Activated CD4-positive, alpha-beta memory T cell treated with anti-CD3 and anti-CD28 coated beads, Interleukin-2, amount 10 ng/mL, durations not matched to agents 7 days and 5 days (primary cell): ENCODE measurements at regions not wholly inside any gene's neighbourhood (a gene's known extent, or its start where the extent isn't known, plus 50 kb on each side); places are given as distances from the start of the nearest gene placed in this dataset.

Source experiments
- CTCF ChIA-PET: fragments of 350-600 bp; sonication (Branson Sonifier 250); formaldehyde crosslinking; loops from one replicate; lab custom pipeline; 2021; ENCODE audit warnings: antibody characterized with exemption, inconsistent platforms; lab: Charles Lee
- POLR2A ChIA-PET: fragments of 350-600 bp; sonication (Branson Sonifier 250); formaldehyde crosslinking; loops from one replicate; lab custom pipeline; 2021; ENCODE audit warnings: antibody characterized with exemption; lab: Charles Lee
- DNase-seq: peaks from one replicate; pipeline ENCODE4 v3.0.0-alpha.2; 2020
- H3K27ac Mint-ChIP-seq: one replicate; pipeline ENCODE4 v1.8.0; 2021; ENCODE audit warnings: mild to moderate bottlenecking, mixed read lengths
- H3K27me3 Mint-ChIP-seq: one replicate; pipeline ENCODE4 v1.8.0; 2021; ENCODE audit warnings: mixed read lengths
- H3K36me3 Mint-ChIP-seq: one replicate; pipeline ENCODE4 v1.8.0; 2021; ENCODE audit warnings: low read depth, mixed read lengths
- H3K4me1 Mint-ChIP-seq: one replicate; pipeline ENCODE4 v1.8.0; 2021; ENCODE audit warnings: mixed read lengths
- H3K4me3 Mint-ChIP-seq: one replicate; pipeline ENCODE4 v1.8.0; 2021; ENCODE audit warnings: mild to moderate bottlenecking, mixed read lengths
- H3K9me3 Mint-ChIP-seq: one replicate; pipeline ENCODE4 v1.8.0; 2021; ENCODE audit warnings: mixed read lengths

GRCh38 chr3:161444694-161445077 is 51.9 kb upstream of the OTOL1 start:
- H3K36me3 Mint-ChIP-seq: no peaks in the 10 kb centered on the region
- H3K9me3 Mint-ChIP-seq: no peaks in the 10 kb centered on the region
- no peaks in the 10 kb centered on the region for H3K4me1 Mint-ChIP-seq
- DNase-seq: no peak
- H3K27me3 Mint-ChIP-seq: peaks cover 2% of the 10 kb centered on the region
- CTCF ChIA-PET: no interaction called here
- no peak overlapping the region for H3K27ac Mint-ChIP-seq
- H3K4me3 Mint-ChIP-seq: no peak overlapping the region
- POLR2A ChIA-PET: no interaction called here

- Mint-ChIP-seq H3K4me1 (no peaks in the 10 kb centered on the region), H3K27ac (no peak overlapping the region), H3K4me3 (no peak overlapping the region), H3K27me3 (peaks cover 2% of the 10 kb centered on the region), H3K9me3 (no peaks in the 10 kb centered on the region), H3K36me3 (no peaks in the 10 kb centered on the region)
- ChIA-PET POLR2A (no interaction called here), CTCF (no interaction called here)
- no peak for DNase-seq
These were observed 52.5 kb upstream of the OTOL1 start for GRCh38 chr3:161443921-161444693.

- Mint-ChIP-seq H3K36me3 (no peaks in the 10 kb centered on the region), H3K27me3 (peaks cover 15% of the 10 kb centered on the region), H3K9me3 (no peaks in the 10 kb centered on the region), H3K4me3 (no peak overlapping the region), H3K4me1 (no peaks in the 10 kb centered on the region), H3K27ac (no peak overlapping the region)
- ChIA-PET CTCF (interaction anchor here (0.7 to 1.4 kb wide), 2 partner anchors 156 to 1276 kb away, joined by 3 to 4 read pairs; no protein-coding TSS in a partner anchor), POLR2A (no interaction called here)
- no peak for DNase-seq
These were observed 59.0 kb upstream of the SPTSSB start for GRCh38 chr3:161430307-161430706.

- CTCF ChIA-PET: interaction anchor here (1.0 to 2.6 kb wide), 2 partner anchors 152 to 156 kb away, joined by 3 to 9 read pairs; no protein-coding TSS in a partner anchor
These were observed 56.0 kb upstream of the SPTSSB start for GRCh38 chr3:161427347-161427746.

GRCh38 chr3:161426758-161427157 is 55.4 kb upstream of the SPTSSB start:
- H3K9me3 Mint-ChIP-seq: no peaks in the 10 kb centered on the region
- H3K4me1 Mint-ChIP-seq: no peaks in the 10 kb centered on the region
- peaks cover 10% of the 10 kb centered on the region for H3K27me3 Mint-ChIP-seq
- no peak overlapping the region for H3K27ac Mint-ChIP-seq
- DNase-seq: no peak
- ChIA-PET CTCF (interaction anchor here (1.0 to 2.6 kb wide), 2 partner anchors 151 to 156 kb away, joined by 3 to 9 read pairs; no protein-coding TSS in a partner anchor), POLR2A (interaction anchor here (0.7 kb wide), 1 partner anchor 1744 kb away, joined by 3 read pairs; no protein-coding TSS in a partner anchor)
- H3K36me3 Mint-ChIP-seq: no peaks in the 10 kb centered on the region
- H3K4me3 Mint-ChIP-seq: no peak overlapping the region

More at GRCh38 chr3:161427347-161427746, 56.0 kb upstream of the SPTSSB start:
- DNase-seq: no peak
- no peak overlapping the region for H3K4me3 Mint-ChIP-seq
- no peaks in the 10 kb centered on the region for H3K36me3 Mint-ChIP-seq
- H3K27me3 Mint-ChIP-seq: peaks cover 11% of the 10 kb centered on the region
- POLR2A ChIA-PET: interaction anchor here (0.7 kb wide), 1 partner anchor 1745 kb away, joined by 3 read pairs; no protein-coding TSS in a partner anchor
- H3K27ac Mint-ChIP-seq: no peak overlapping the region
- H3K9me3 Mint-ChIP-seq: no peaks in the 10 kb centered on the region
- H3K4me1 Mint-ChIP-seq: no peaks in the 10 kb centered on the region

- ChIA-PET CTCF (interaction anchor here (0.6 to 1.3 kb wide), 3 partner anchors 11 to 150 kb away, joined by 3 read pairs; no protein-coding TSS in a partner anchor), POLR2A (no interaction called here)
- no peak for DNase-seq
- no peak overlapping the region for H3K4me3 Mint-ChIP-seq
- H3K27me3 Mint-ChIP-seq: peaks cover 11% of the 10 kb centered on the region
- no peaks in the 10 kb centered on the region for H3K36me3 Mint-ChIP-seq
- H3K27ac Mint-ChIP-seq: no peak overlapping the region
- H3K9me3 Mint-ChIP-seq: no peaks in the 10 kb centered on the region
- no peaks in the 10 kb centered on the region for H3K4me1 Mint-ChIP-seq
These were observed 52.7 kb upstream of the SPTSSB start for GRCh38 chr3:161423911-161424522.

- ChIA-PET POLR2A (no interaction called here), CTCF (interaction anchor here (0.8 to 1.8 kb wide), 6 partner anchors 13 to 481 kb away, joined by 3 to 6 read pairs (median 4); no protein-coding TSS in a partner anchor)
- Mint-ChIP-seq H3K36me3 (no peaks in the 10 kb centered on the region), H3K4me1 (no peaks in the 10 kb centered on the region), H3K4me3 (no peak overlapping the region), H3K9me3 (no peaks in the 10 kb centered on the region), H3K27ac (no peak overlapping the region), H3K27me3 (peaks cover 8% of the 10 kb centered on the region)
- no peak for DNase-seq
These were observed 50.9 kb upstream of the SPTSSB start for GRCh38 chr3:161422171-161422700.
